Left ventricle myocardium inferior (tissue), 1 donor: ENCODE measurements at regions not wholly inside any gene's neighbourhood (a gene's known extent, or its start where the extent isn't known, plus 50 kb on each side); places are given as distances from the start of the nearest gene placed in this dataset.

ENCODE experiments used
- DNase-seq: peaks from one replicate; pipeline ENCODE4 v3.0.0-alpha.2; 2020
- H3K27ac ChIP-seq: fragments of 200-600 bp; replicated peaks from 2 replicates; pipeline ENCODE4 v1.8.0; 2021
- H3K27me3 ChIP-seq: fragments of 200-600 bp; 2 replicates; pipeline ENCODE4 v1.8.0; 2021; ENCODE audit warnings: low read depth
- H3K36me3 ChIP-seq: fragments of 200-600 bp; 2 replicates; pipeline ENCODE4 v1.8.0; 2021
- H3K4me1 ChIP-seq: fragments of 200-600 bp; 2 replicates; pipeline ENCODE4 v1.8.0; 2021
- H3K4me3 ChIP-seq: fragments of 200-600 bp; 2 replicates; pipeline ENCODE4 v1.8.0; 2021; ENCODE audit warnings: mild to moderate bottlenecking, moderate library complexity
- H3K9me3 ChIP-seq: fragments of 200-600 bp; replicated peaks from 2 replicates; pipeline ENCODE4 v1.8.0; 2021
- CTCF ChIP-seq: fragments of 200-600 bp; IDR thresholded peaks from 2 replicates; pipeline ENCODE4 v1.8.0; 2021; ENCODE audit warnings: antibody characterized with exemption, mild to moderate bottlenecking, borderline replicate concordance
- intact Hi-C: fragments of 100-400 bp; cut with micrococcal nuclease; formaldehyde crosslinking; loops from one replicate; pipeline ENCODE4 v1.11.0; 2022
- donor health status: DM: no; HTN: yes; CAD: no; lungs with severe emphysema.

- intact Hi-C loops: no loop called here
- Histone ChIP-seq H3K36me3 (no peaks in the 10 kb centered on the region), H3K27me3 (no peaks in the 10 kb centered on the region), H3K4me3 (no peak overlapping the region), H3K4me1 (no peaks in the 10 kb centered on the region), H3K9me3 (no peaks in the 10 kb centered on the region), H3K27ac (no peak overlapping the region)
- no peak for TF ChIP-seq CTCF
- no peak for DNase-seq
Observed at GRCh38 chr14:98077176-98077575, 1194.8 kb downstream of the BCL11B start.

GRCh38 chr14:98082833-98083232, 1189.2 kb downstream of the BCL11B start:
- Histone ChIP-seq H3K9me3 (peaks cover 4% of the 10 kb centered on the region), H3K4me1 (no peaks in the 10 kb centered on the region), H3K36me3 (no peaks in the 10 kb centered on the region), H3K27me3 (no peaks in the 10 kb centered on the region), H3K27ac (no peak overlapping the region), H3K4me3 (no peak overlapping the region)
- intact Hi-C loops: no loop called here
- DNase-seq: no peak
- no peak for TF ChIP-seq CTCF

- H3K27ac ChIP-seq: no peak overlapping the region
- intact Hi-C loops: no loop called here
- no peaks in the 10 kb centered on the region for H3K4me1 ChIP-seq
- H3K9me3 ChIP-seq: peaks cover 10% of the 10 kb centered on the region
- H3K4me3 ChIP-seq: no peak overlapping the region
- H3K27me3 ChIP-seq: no peaks in the 10 kb centered on the region
- H3K36me3 ChIP-seq: no peaks in the 10 kb centered on the region
- TF ChIP-seq CTCF: no peak
- DNase-seq: no peak
Observed at GRCh38 chr14:98085751-98086150, 1186.2 kb downstream of the BCL11B start.

- no peak for TF ChIP-seq CTCF
- Histone ChIP-seq H3K4me3 (no peak overlapping the region), H3K27ac (no peak overlapping the region), H3K9me3 (peaks cover 5% of the 10 kb centered on the region), H3K27me3 (peaks cover 6% of the 10 kb centered on the region), H3K36me3 (no peaks in the 10 kb centered on the region), H3K4me1 (no peaks in the 10 kb centered on the region)
- intact Hi-C loops: no loop called here
- no peak for DNase-seq
Observed at GRCh38 chr14:98093111-98093510, 1178.9 kb downstream of the BCL11B start.

- no peak for DNase-seq
- Histone ChIP-seq H3K27me3 (no peaks in the 10 kb centered on the region), H3K27ac (no peak overlapping the region), H3K9me3 (peaks cover 4% of the 10 kb centered on the region), H3K36me3 (no peaks in the 10 kb centered on the region), H3K4me3 (no peak overlapping the region), H3K4me1 (no peaks in the 10 kb centered on the region)
- intact Hi-C loops: no loop called here
- no peak for TF ChIP-seq CTCF
Observed at GRCh38 chr14:98099527-98099926, 1172.5 kb downstream of the BCL11B start.

- Histone ChIP-seq H3K4me1 (no peaks in the 10 kb centered on the region), H3K27me3 (no peaks in the 10 kb centered on the region), H3K36me3 (no peaks in the 10 kb centered on the region), H3K9me3 (peaks cover 4% of the 10 kb centered on the region), H3K4me3 (no peak overlapping the region), H3K27ac (no peak overlapping the region)
- intact Hi-C loops: no loop called here
- DNase-seq: no peak
- no peak for TF ChIP-seq CTCF
Observed at GRCh38 chr14:98101323-98101722, 1170.7 kb downstream of the BCL11B start.
